ACC112 (cell line): ENCODE measurements at regions not wholly inside any gene's neighbourhood (a gene's known extent, or its start where the extent isn't known, plus 50 kb on each side); places are given as distances from the start of the nearest gene placed in this dataset.
"Not testable (repeated sequence)": the region's sequence is repeated elsewhere in the genome, so short reads cannot be mapped to it uniquely, and the experiment has no call there.

ENCODE experiments used
- H2AFZ ChIP-seq: fragments of 200-600 bp; sonication (generic); one replicate; pipeline ENCODE4 v1.6.0; 2017; ENCODE audit warnings: antibody characterized with exemption, low read length; ENCODE audit not compliant: unreplicated experiment
- H3K27ac ChIP-seq: fragments of 200-600 bp; sonication (generic); 2 replicates; pipeline ENCODE4 v1.5.1; 2014; ENCODE audit warnings: low read depth, mild to moderate bottlenecking, antibody characterized with exemption, low read length, moderate library complexity
- H3K27me3 ChIP-seq: fragments of 200-600 bp; sonication (generic); 2 replicates; pipeline ENCODE4 v1.6.1; 2014; ENCODE audit warnings: mild to moderate bottlenecking, antibody characterized with exemption, low read length, moderate library complexity, mixed read lengths; ENCODE audit not compliant: insufficient read depth
- H3K36me3 ChIP-seq: fragments of 200-600 bp; sonication (generic); 2 replicates; pipeline ENCODE4 v1.6.1; 2016; ENCODE audit warnings: mild to moderate bottlenecking, antibody characterized with exemption, low read length, moderate library complexity, mixed read lengths; ENCODE audit not compliant: insufficient read depth
- H3K4me1 ChIP-seq: fragments of 200-600 bp; sonication (generic); one replicate; pipeline ENCODE4 v1.6.1; 2016; ENCODE audit warnings: low read length, mixed read lengths; ENCODE audit not compliant: insufficient read depth, unreplicated experiment, control insufficient read depth
- H3K4me3 ChIP-seq: fragments of 200-600 bp; sonication (generic); 2 replicates; pipeline ENCODE4 v1.5.1; 2014; ENCODE audit warnings: mild to moderate bottlenecking, low read depth, low read length
- H3K79me2 ChIP-seq: fragments of 200-600 bp; sonication (generic); one replicate; pipeline ENCODE4 v1.6.0; 2016; ENCODE audit warnings: low read length; ENCODE audit not compliant: control insufficient read depth, unreplicated experiment, insufficient read depth

DNA sequence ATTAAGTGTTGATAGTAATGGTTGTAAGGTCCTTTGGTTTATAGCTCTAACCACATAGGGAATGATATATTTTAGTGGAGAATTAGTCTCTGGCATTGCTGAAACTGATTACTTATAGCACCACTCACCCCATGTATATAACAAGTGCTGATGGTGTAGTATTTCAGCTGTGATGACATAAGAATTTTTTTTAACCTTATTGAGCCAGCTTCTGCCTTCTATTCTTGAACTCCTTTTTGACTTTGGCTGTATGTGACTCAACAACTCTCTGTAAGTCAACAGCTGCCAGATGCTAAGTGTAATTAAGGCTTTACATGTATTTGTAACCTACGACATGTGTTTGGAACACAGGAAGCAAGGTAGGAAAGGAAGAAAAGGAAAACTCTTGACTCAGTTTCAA lies 929.6 kb upstream of the WWC1 start:
- Histone ChIP-seq H3K27me3 (no peaks in the 10 kb centered on the region), H3K79me2 (no peaks in the 10 kb centered on the region), H3K27ac (no peak overlapping the region), H2AFZ (no peak overlapping the region), H3K4me1 (no peaks in the 10 kb centered on the region), H3K36me3 (no peaks in the 10 kb centered on the region), H3K4me3 (no peak overlapping the region)

DNA sequence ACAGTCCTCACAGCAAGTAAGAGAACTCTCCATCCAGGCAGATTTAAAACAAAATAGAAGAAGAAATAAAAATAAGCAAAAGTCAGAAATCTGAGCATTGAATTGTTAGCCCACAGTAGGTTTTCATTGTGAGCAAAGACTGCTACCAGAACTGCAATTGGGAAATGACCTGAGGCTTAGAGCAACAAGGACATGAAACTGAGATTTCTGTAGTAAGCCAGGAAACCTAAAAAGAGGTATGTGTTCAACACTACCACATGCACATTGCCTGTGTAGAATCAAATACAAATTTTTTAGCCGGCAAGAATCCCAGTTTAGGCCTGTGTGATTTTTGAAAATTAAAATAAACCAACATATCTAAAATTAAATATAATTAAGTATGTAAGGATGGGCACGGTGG lies 928.4 kb upstream of the WWC1 start:
- Histone ChIP-seq H2AFZ (no peak overlapping the region), H3K4me3 (no peak overlapping the region), H3K4me1 (no peaks in the 10 kb centered on the region), H3K36me3 (no peaks in the 10 kb centered on the region), H3K27ac (no peak overlapping the region), H3K79me2 (no peaks in the 10 kb centered on the region), H3K27me3 (no peaks in the 10 kb centered on the region)

DNA sequence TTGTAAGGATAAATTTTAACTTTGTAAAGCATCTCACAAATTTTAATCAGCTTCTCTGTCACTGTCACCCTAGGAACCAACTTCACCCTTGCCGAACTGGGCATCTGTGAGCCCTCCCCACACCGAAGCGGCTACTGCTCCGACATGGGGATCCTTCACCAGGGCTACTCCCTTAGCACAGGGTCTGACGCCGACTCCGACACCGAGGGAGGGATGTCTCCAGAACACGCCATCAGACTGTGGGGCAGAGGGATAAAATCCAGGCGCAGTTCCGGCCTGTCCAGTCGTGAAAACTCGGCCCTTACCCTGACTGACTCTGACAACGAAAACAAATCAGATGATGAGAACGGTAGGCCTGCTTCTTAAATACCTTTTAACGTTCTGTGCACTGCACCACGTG lies 916.3 kb upstream of the WWC1 start:
- H2AFZ ChIP-seq: no peak overlapping the region
- H3K27ac ChIP-seq: no peak overlapping the region
- H3K27me3 ChIP-seq: no peaks in the 10 kb centered on the region
- H3K79me2 ChIP-seq: no peaks in the 10 kb centered on the region
- no peaks in the 10 kb centered on the region for H3K36me3 ChIP-seq
- no peaks in the 10 kb centered on the region for H3K4me1 ChIP-seq
- H3K4me3 ChIP-seq: no peak overlapping the region

DNA sequence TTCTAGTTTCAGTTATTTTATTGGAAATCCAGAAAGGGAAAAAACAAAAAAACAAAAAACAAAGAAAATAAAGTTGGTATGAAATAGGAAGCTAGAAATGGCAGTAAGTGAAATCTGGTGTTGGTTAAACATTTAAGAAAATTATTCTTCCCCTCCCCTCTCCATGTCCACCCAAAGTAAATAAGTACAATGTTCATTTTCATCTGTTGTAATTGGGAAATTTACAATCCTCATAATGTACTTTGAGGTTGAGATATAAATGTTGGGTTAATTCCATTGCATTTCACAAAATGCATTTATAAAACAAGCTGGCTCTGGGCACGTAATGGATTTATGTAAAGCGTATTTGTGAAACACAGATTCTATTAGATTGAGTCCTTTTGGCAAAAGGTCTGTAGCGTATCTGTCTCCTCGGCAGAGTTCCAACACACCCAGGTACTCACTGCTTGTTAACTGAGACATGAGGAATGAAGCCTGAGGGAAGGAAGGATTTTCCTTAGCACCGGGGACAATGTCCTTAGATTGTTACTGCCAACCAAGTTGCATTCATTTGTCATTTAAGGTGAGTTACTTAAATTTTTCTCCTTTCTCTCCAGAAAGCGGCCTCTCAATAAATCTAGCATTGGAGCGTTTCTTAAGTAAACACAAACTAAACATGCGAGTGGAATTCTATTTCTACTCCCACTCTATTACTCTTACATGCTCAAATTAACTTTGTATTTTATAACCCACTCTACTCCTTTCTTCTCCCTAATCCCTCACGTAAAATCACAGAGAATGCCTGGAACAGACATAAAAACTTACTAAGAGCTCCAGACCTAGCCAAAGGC lies 912.3 kb upstream of the WWC1 start:
- Histone ChIP-seq H3K4me3 (no peak overlapping the region), H3K36me3 (no peaks in the 10 kb centered on the region), H3K27me3 (no peaks in the 10 kb centered on the region), H2AFZ (no peak overlapping the region), H3K4me1 (no peaks in the 10 kb centered on the region), H3K79me2 (no peaks in the 10 kb centered on the region), H3K27ac (no peak overlapping the region)

DNA sequence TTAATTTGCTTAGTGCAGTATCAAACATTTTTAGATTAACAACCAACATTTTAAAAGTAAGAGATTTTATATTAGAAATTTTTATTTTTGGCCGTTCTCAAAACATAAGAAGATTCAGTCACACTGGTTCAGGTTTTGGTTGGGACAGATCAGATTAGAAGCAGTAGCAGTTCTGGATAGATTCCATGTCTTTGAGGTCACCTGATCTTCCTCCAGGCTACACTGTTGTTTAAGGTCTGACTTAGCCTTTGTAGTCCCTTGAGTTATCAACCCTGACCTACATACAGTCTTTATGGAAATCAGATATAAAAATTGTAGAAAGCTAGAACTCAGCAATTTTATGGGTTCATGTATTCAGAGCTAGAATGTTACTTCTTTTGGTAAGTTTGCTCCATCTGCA lies 910.0 kb upstream of the WWC1 start:
- Histone ChIP-seq H3K79me2 (no peaks in the 10 kb centered on the region), H3K27me3 (no peaks in the 10 kb centered on the region), H3K27ac (no peak overlapping the region), H3K36me3 (no peaks in the 10 kb centered on the region), H3K4me1 (no peaks in the 10 kb centered on the region), H3K4me3 (no peak overlapping the region), H2AFZ (no peak overlapping the region)

DNA sequence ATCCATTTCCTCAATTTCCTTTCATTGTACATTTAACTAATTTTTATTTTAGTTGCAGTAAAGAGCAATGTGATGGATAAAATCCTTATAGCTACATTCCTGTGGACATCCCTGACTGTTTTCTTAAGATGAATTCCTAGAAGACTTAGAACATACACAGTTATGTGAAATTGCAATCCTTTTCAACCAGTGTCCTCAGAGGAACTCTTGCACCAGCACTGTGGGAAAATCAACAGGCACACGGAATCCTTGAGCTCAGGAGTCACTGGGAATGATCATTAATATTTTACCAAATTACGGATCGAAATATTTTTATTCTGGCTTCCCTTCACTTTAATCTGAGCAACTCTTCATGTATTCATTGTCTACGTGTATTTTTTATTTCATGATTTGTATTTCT lies 901.9 kb upstream of the WWC1 start:
- H3K27ac ChIP-seq: no peak overlapping the region
- H3K79me2 ChIP-seq: no peaks in the 10 kb centered on the region
- no peaks in the 10 kb centered on the region for H3K4me1 ChIP-seq
- H2AFZ ChIP-seq: no peak overlapping the region
- no peak overlapping the region for H3K4me3 ChIP-seq
- no peaks in the 10 kb centered on the region for H3K27me3 ChIP-seq
- H3K36me3 ChIP-seq: no peaks in the 10 kb centered on the region

DNA sequence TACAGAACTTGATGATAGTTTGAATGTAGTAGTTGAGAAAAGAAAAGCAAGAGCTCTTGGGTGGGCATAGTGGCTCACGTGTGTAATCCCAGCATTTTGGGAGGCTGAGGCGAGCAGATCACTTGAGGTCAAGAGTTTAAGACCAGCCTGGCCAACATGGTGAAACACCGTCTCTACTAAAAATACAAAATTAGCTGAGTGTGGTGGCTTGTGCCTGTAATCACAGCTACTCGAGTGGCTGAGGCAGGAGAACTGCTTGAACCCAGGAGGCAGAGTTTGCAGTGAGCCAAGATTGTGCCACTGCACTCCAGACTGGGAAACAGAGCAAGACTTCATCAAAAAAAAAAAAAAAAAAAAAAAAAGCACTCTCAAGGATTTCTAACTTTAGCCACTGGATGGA lies 900.2 kb upstream of the WWC1 start:
- not testable (repeated sequence) for H3K4me3 ChIP-seq, H3K27ac ChIP-seq, H3K27me3 ChIP-seq, H3K79me2 ChIP-seq, H3K36me3 ChIP-seq, H2AFZ ChIP-seq, H3K4me1 ChIP-seq

DNA sequence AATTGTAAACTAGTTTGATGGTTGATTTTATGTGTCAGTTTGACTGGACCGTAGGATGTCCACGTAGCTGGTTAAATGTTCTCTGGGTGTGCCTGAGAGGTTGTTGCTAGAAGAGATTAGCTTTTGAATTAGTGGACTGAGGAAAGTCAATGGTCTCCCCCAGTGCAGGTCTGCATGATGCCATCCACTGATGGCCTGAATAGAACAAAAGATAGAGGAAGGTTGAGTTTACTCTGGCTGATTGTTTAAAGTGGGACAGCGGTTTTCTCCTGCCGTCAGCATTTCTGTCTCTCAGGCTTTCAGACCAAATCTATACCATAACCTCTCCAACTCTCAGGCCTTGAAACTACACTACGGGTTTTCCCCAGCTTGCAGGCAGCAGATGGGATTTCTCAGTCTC lies 899.2 kb upstream of the WWC1 start:
- Histone ChIP-seq H3K27ac (no peak overlapping the region), H3K36me3 (no peaks in the 10 kb centered on the region), H3K27me3 (no peaks in the 10 kb centered on the region)

DNA sequence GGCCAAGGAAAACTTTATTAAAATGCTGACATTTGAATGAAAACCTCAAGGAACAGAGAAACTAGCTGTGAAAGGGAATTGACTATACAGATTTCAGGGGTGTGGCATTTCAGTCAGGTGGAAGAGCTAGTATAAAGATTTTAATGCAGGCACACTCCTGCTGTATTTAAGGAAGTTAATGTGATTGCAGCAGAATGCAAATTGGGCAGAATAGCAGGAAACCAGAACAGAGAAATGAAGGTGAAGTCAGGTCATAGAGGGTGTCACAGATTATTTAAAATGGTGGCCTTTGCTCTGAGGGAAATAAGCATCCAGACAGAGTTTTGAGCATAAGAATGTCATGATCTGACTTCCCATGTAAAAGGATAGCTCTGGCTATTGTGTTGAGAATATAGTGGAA lies 898.1 kb upstream of the WWC1 start:
- Histone ChIP-seq H3K27ac (no peak overlapping the region), H3K27me3 (no peaks in the 10 kb centered on the region), H3K36me3 (no peaks in the 10 kb centered on the region), H3K4me1 (no peaks in the 10 kb centered on the region), H3K4me3 (no peak overlapping the region), H2AFZ (no peak overlapping the region), H3K79me2 (no peaks in the 10 kb centered on the region)

More for the DNA sequence above, 899.2 kb upstream of the WWC1 start:
- no peak overlapping the region for H2AFZ ChIP-seq
- no peaks in the 10 kb centered on the region for H3K79me2 ChIP-seq
- no peaks in the 10 kb centered on the region for H3K4me1 ChIP-seq
- H3K4me3 ChIP-seq: no peak overlapping the region

DNA sequence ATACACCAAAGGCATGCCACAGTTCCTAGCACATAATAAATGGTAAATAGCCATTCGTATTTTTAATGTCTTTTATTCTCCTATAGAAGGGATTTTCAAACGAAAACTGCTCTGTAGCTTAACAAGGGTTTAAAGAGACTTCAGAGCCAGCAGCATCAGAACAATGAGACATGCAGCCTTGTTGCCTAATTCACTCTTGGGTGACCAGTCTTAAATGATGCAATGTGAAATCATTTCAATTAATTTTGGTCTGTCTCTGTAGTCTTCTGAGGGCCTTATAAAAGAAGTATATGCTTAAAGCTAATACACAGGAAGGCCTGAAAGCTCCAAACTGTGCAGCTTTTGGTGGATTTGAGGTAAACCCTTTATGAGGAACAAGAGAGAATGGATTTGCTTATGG lies 888.8 kb upstream of the WWC1 start:
- Histone ChIP-seq H3K36me3 (no peaks in the 10 kb centered on the region), H3K4me1 (no peaks in the 10 kb centered on the region), H3K27me3 (no peaks in the 10 kb centered on the region), H3K79me2 (no peaks in the 10 kb centered on the region), H2AFZ (no peak overlapping the region), H3K4me3 (no peak overlapping the region), H3K27ac (no peak overlapping the region)

DNA sequence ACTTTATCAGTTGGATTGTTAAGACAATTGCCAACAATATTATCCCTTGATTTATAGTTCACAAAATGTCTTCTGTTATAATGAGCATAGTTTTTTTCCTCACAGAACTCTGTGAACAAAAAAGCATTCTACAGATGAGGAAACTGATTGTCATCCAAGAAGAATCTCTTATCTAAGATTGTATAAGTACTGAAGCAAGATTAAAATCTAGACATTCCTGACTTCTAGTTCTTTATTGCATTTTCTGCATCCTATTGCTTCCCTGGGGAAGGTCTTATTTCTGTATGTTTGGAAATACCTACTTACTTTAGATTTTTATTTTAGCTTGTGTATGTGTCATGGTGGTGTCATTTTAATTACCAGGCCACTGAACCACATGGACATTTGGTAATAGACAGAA lies 884.9 kb upstream of the WWC1 start:
- no peaks in the 10 kb centered on the region for H3K27me3 ChIP-seq
- H2AFZ ChIP-seq: no peak overlapping the region
- no peaks in the 10 kb centered on the region for H3K4me1 ChIP-seq
- no peaks in the 10 kb centered on the region for H3K79me2 ChIP-seq
- H3K36me3 ChIP-seq: no peaks in the 10 kb centered on the region
- no peak overlapping the region for H3K4me3 ChIP-seq
- H3K27ac ChIP-seq: no peak overlapping the region
